SK-N-SH (cell line): ENCODE measurements at regions not wholly inside any gene's neighbourhood (a gene's known extent, or its start where the extent isn't known, plus 50 kb on each side); places are given as distances from the start of the nearest gene placed in this dataset.
A peak's percentile ranks its signal among the peaks of the same experiment; 100 is the strongest.

Source experiments
- CTCF ChIA-PET: fragments of 300-600, 350-600 bp; formaldehyde crosslinking; extraction: SDS; loops from one replicate; lab custom pipeline; 2021; lab: Yijun Ruan, JAX
- POLR2A ChIA-PET: fragments of 350-600 bp; sonication (Branson Sonifier 250); formaldehyde crosslinking; extraction: SDS; loops from one replicate; lab custom pipeline; 2020; ENCODE audit warnings: antibody characterized with exemption, inconsistent platforms; lab: Yijun Ruan, JAX
- DNase-seq: peaks from one replicate; pipeline ENCODE4 v3.0.0; 2012
- H2AFZ ChIP-seq: fragments of 200-600 bp; sonication (generic); 2 replicates; pipeline ENCODE4 v1.8.1; 2016; ENCODE audit warnings: antibody characterized with exemption, mild to moderate bottlenecking, low read depth
- H3F3A ChIP-seq: fragments of 200-600 bp; sonication (generic); replicated peaks from 2 replicates; pipeline ENCODE3; 2016; ENCODE audit warnings: antibody characterized with exemption, mild to moderate bottlenecking; ENCODE audit not compliant: insufficient read depth
- H3K27ac ChIP-seq, 2 experiments: fragments of 200-500 bp in 1 of 2; fragments of 200-600 bp in 1 of 2; sonication (Bioruptor generic) in 1 of 2; sonication (generic), shearing (Covaris generic) in 1 of 2; 2 replicates each; pipeline versions ENCODE4 v1.5.1 to v1.6.1; 2014 to 2016; ENCODE audit warnings: low read depth in 2 of 2, inconsistent platforms in 1 of 2, low read length in 1 of 2, mild to moderate bottlenecking in 1 of 2, mixed read lengths in 1 of 2
- H3K27me3 ChIP-seq: fragments of 200-600 bp; sonication (generic), shearing (Covaris generic); 2 replicates; pipeline ENCODE4 v1.6.1; 2016; ENCODE audit warnings: mixed run types; ENCODE audit not compliant: insufficient read depth
- H3K36me3 ChIP-seq, 2 experiments: fragments of 200-500 bp in 1 of 2; fragments of 200-600 bp in 1 of 2; sonication (Bioruptor generic) in 1 of 2; sonication (generic) in 1 of 2; replicated peaks in 1 of 2; 2 replicates each; pipeline versions ENCODE3 to v1.5.1; 2014 to 2016; ENCODE audit warnings: low read length in 1 of 2, mild to moderate bottlenecking in 1 of 2; ENCODE audit not compliant: insufficient read depth in 2 of 2, control insufficient read depth in 1 of 2
- H3K4me1 ChIP-seq, 2 experiments: fragments of 200-500 bp in 1 of 2; fragments of 200-600 bp in 1 of 2; sonication (Bioruptor generic) in 1 of 2; sonication (generic), shearing (Covaris generic) in 1 of 2; 2 replicates each; pipeline versions ENCODE4 v1.5.1 to v1.6.1; 2014 to 2016; ENCODE audit warnings: low read depth in 1 of 2, low read length in 1 of 2, mixed run types in 1 of 2; ENCODE audit not compliant: insufficient read depth in 2 of 2, control insufficient read depth in 1 of 2
- H3K4me2 ChIP-seq: fragments of 200-600 bp; sonication (generic), shearing (Covaris generic); 2 replicates; pipeline ENCODE4 v1.6.1; 2017; ENCODE audit warnings: mixed run types
- H3K4me3 ChIP-seq, 2 experiments: fragments of 200-500 bp in 1 of 2; fragments of 200-600 bp in 1 of 2; sonication (Bioruptor generic) in 1 of 2; sonication (generic), shearing (Covaris generic) in 1 of 2; 2 replicates each; pipeline versions ENCODE4 v1.5.1 to v1.8.1; 2014 to 2016; ENCODE audit warnings: low read depth in 2 of 2, inconsistent platforms in 1 of 2, low read length in 1 of 2, mild to moderate bottlenecking in 1 of 2, mixed read lengths in 1 of 2, moderate library complexity in 1 of 2
- H3K79me2 ChIP-seq: fragments of 200-600 bp; sonication (generic); 2 replicates; pipeline ENCODE4 v1.8.1; 2017; ENCODE audit warnings: mild to moderate bottlenecking; ENCODE audit not compliant: insufficient read depth
- H3K9ac ChIP-seq: fragments of 200-600 bp; sonication (generic); 2 replicates; pipeline ENCODE4 v1.6.1; 2017; ENCODE audit warnings: mixed run types
- H3K9me2 ChIP-seq: fragments of 200-600 bp; sonication (generic); 2 replicates; pipeline ENCODE4 v1.6.1; 2017; ENCODE audit warnings: mixed run types
- H3K9me3 ChIP-seq: fragments of 200-600 bp; sonication (generic); 2 replicates; pipeline ENCODE4 v1.6.1; 2017; ENCODE audit warnings: mixed run types, mild to moderate bottlenecking, moderate library complexity
- H4K20me1 ChIP-seq: fragments of 200-600 bp; sonication (generic); 2 replicates; pipeline ENCODE4 v1.6.1; 2017; ENCODE audit warnings: mild to moderate bottlenecking, mixed run types; ENCODE audit not compliant: insufficient read depth
- EP300 ChIP-seq, 2 experiments: IDR thresholded peaks; 2 replicates each; pipeline versions ENCODE4 v1.4.0 to v1.6.1; 2012; ENCODE audit warnings: borderline replicate concordance in 1 of 2, low read depth in 1 of 2, low read length in 1 of 2
- EZH2phosphoT487 ChIP-seq: fragments of 200-600 bp; sonication (generic); IDR thresholded peaks from 2 replicates; pipeline ENCODE4 v1.6.1; 2017; ENCODE audit warnings: low read depth, mixed run types, mild to moderate bottlenecking, antibody characterized with exemption, moderate library complexity, borderline replicate concordance
- FOSL2 ChIP-seq: IDR thresholded peaks from 2 replicates; pipeline ENCODE4 v1.4.0; 2012; ENCODE audit warnings: low read depth, mild to moderate bottlenecking, moderate library complexity, borderline replicate concordance
- FOXM1 ChIP-seq: IDR thresholded peaks from 2 replicates; pipeline ENCODE4 v1.4.0; 2012; ENCODE audit warnings: low read depth, mild to moderate bottlenecking
- GABPA ChIP-seq: IDR thresholded peaks from 2 replicates; pipeline ENCODE4 v1.4.0; 2012; ENCODE audit warnings: low read depth, mild to moderate bottlenecking
- GATA2 ChIP-seq: sonication (generic); formaldehyde crosslinking; IDR thresholded peaks from 2 replicates; pipeline ENCODE4 v1.5.0; 2020; ENCODE audit warnings: mild to moderate bottlenecking, missing genetic modification reagents
- JUND ChIP-seq: IDR thresholded peaks from 2 replicates; pipeline ENCODE4 v1.4.0; 2012
- MEF2A ChIP-seq: IDR thresholded peaks from 2 replicates; pipeline ENCODE4 v1.4.0; 2012; ENCODE audit warnings: low read depth, borderline replicate concordance
- POLR2AphosphoS5 ChIP-seq: IDR thresholded peaks from 2 replicates; pipeline ENCODE4 v1.6.1; 2012; ENCODE audit warnings: low read depth, low read length
- RCOR1 ChIP-seq: fragments of 150-350 bp; IDR thresholded peaks from 2 replicates; pipeline ENCODE4 v1.6.1; 2017; ENCODE audit warnings: antibody characterized with exemption, low read length
- RXRA ChIP-seq: IDR thresholded peaks from 2 replicates; pipeline ENCODE4 v1.4.0; 2012; ENCODE audit warnings: low read depth, mild to moderate bottlenecking, borderline replicate concordance
- SIN3A ChIP-seq: IDR thresholded peaks from 2 replicates; pipeline ENCODE4 v1.6.1; 2012; ENCODE audit warnings: low read depth, mild to moderate bottlenecking, low read length, moderate library complexity, borderline replicate concordance
- TAF1 ChIP-seq: IDR thresholded peaks from 2 replicates; pipeline ENCODE4 v1.6.1; 2012; ENCODE audit warnings: low read depth, mild to moderate bottlenecking, low read length, moderate library complexity, borderline replicate concordance
- USF1 ChIP-seq: IDR thresholded peaks from 2 replicates; pipeline ENCODE4 v1.4.0; 2012; ENCODE audit warnings: low read depth, borderline replicate concordance
- USF2 ChIP-seq: fragments of 150-350 bp; IDR thresholded peaks from 2 replicates; pipeline ENCODE4 v1.6.1; 2017; ENCODE audit warnings: antibody characterized with exemption, low read length, low read depth, borderline replicate concordance
- YY1 ChIP-seq: IDR thresholded peaks from 2 replicates; pipeline ENCODE4 v1.4.0; 2012; ENCODE audit warnings: low read depth, mild to moderate bottlenecking
- WGBS: methylation state at CpG from one replicate; pipeline ENCODE4 v1.1.6; 2017; ENCODE audit warnings: low lambda C conversion rate; 5-methylcytosine and 5-hydroxymethylcytosine counted together
- TF ChIP-seq, protein P1 (sequence below): fragments of 200-600 bp; sonication (generic); IDR thresholded peaks from 2 replicates; pipeline ENCODE4 v1.6.1; 2017; ENCODE audit warnings: antibody characterized with exemption, mild to moderate bottlenecking, moderate library complexity
- TF ChIP-seq, protein P2 (sequence below): IDR thresholded peaks from 2 replicates; pipeline ENCODE4 v1.6.1; 2012; ENCODE audit warnings: mild to moderate bottlenecking, low read depth, low read length, moderate library complexity

GRCh38 chr12:116498471-116498870, 60.7 kb upstream of the MAP1LC3B2 start (continued):
- no peak for TF ChIP-seq USF2
- TF ChIP-seq, protein P1, sequence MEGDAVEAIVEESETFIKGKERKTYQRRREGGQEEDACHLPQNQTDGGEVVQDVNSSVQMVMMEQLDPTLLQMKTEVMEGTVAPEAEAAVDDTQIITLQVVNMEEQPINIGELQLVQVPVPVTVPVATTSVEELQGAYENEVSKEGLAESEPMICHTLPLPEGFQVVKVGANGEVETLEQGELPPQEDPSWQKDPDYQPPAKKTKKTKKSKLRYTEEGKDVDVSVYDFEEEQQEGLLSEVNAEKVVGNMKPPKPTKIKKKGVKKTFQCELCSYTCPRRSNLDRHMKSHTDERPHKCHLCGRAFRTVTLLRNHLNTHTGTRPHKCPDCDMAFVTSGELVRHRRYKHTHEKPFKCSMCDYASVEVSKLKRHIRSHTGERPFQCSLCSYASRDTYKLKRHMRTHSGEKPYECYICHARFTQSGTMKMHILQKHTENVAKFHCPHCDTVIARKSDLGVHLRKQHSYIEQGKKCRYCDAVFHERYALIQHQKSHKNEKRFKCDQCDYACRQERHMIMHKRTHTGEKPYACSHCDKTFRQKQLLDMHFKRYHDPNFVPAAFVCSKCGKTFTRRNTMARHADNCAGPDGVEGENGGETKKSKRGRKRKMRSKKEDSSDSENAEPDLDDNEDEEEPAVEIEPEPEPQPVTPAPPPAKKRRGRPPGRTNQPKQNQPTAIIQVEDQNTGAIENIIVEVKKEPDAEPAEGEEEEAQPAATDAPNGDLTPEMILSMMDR = no peak
- TF ChIP-seq GABPA = no peak
- TF ChIP-seq FOSL2 = no peak
- no peak for TF ChIP-seq RCOR1
- peak; percentile 57; the same call in 1 of the 2 replicates for TF ChIP-seq YY1
- TF ChIP-seq JUND = 0 out of 2 replicates have a peak, but pooled peaks have one; percentile 49

DNA sequence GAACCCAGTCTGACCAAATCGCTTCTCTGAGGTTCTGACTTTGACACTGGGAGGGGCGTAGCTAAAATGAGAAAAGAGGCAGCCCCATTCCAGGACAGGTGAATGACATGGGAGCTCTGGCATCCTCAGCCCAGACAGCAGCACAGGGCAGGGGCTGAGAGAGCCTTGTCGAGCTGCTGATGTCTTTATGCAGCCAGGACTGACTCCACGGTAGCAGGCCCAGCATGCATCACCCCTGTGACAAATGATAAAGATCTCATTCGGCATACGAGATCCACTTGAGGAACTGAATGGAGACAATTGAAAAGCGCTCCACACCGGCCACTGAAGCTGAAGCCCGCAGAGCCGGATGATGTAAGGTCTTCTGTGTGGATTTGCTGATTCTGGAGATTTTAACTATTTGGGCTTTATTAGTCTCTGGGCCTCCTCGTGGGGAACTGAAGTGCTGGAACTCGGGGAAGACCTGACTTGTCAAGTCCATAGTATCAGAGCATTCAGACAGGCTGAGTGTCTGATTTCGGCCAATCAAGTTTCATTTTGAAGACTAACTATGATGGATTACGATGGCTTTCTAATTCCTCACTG, 56.9 kb upstream of the MAP1LC3B2 start:
- POLR2A ChIA-PET = no interaction called here
- Histone ChIP-seq H3K9me2 (no peaks in the 10 kb centered on the region), H3K4me1 (no peaks in the 10 kb centered on the region), H3K36me3 (no peaks in the 10 kb centered on the region), H3F3A (peaks cover 12% of the 10 kb centered on the region), H4K20me1 (no peaks in the 10 kb centered on the region), H3K4me2 (no peak overlapping the region), H3K27ac (no peak overlapping the region), H3K27me3 (no peaks in the 10 kb centered on the region), H3K9me3 (no peaks in the 10 kb centered on the region), H3K79me2 (no peaks in the 10 kb centered on the region), H3K4me3 (no peak overlapping the region), H2AFZ (no peak overlapping the region), H3K9ac (no peak overlapping the region)
- TF ChIP-seq EP300 (IDR thresholded peaks at IDR 0.05; ENCODE audit: borderline replicate concordance in 1 of 2, low read depth in 1 of 2, low read length in 1 of 2) = no peak
- no peak for DNase-seq
- WGBS = 83% methylated on average over 14 of the region's 14 CpGs
- CTCF ChIA-PET = no interaction called here

DNA sequence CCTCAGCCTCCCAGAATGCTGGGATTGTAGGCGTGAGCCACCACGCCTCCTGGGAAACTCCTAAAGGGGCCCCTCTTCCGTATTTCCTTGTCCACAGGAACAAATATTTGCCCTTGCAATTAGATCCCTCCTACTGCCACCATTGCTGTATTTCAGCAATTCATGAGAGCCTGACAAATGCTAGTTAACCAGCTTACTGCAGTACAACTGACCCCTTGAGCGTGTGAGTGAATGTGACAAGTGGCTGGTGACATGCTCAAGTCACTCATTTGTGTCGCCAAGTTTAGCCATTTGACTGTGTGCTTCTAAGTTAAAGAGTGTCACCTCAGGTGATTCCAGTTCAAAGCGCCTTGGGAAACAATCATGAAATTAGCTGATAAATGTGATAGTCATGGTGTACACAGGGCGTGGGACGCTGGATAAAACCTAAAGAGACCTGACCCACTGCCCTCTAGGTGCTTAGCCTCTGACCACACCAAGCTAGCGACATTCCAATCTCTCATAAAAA, 56.1 kb upstream of the MAP1LC3B2 start:
- H3K27me3 ChIP-seq = no peaks in the 10 kb centered on the region
- H3K4me3 ChIP-seq = no peak overlapping the region
- no peak overlapping the region for H3K9ac ChIP-seq
- no peak for TF ChIP-seq MEF2A
- no peak for TF ChIP-seq RCOR1
- TF ChIP-seq TAF1 = no peak
- TF ChIP-seq FOSL2 = no peak
- TF ChIP-seq EZH2phosphoT487 = no peak
- no peak for TF ChIP-seq POLR2AphosphoS5
- TF ChIP-seq GATA2 (CRISPR knock-in tag) = no peak
- no peak for TF ChIP-seq USF1
- TF ChIP-seq SIN3A = no peak
- TF ChIP-seq RXRA = no peak
- TF ChIP-seq FOXM1 = no peak
- TF ChIP-seq, protein P2, sequence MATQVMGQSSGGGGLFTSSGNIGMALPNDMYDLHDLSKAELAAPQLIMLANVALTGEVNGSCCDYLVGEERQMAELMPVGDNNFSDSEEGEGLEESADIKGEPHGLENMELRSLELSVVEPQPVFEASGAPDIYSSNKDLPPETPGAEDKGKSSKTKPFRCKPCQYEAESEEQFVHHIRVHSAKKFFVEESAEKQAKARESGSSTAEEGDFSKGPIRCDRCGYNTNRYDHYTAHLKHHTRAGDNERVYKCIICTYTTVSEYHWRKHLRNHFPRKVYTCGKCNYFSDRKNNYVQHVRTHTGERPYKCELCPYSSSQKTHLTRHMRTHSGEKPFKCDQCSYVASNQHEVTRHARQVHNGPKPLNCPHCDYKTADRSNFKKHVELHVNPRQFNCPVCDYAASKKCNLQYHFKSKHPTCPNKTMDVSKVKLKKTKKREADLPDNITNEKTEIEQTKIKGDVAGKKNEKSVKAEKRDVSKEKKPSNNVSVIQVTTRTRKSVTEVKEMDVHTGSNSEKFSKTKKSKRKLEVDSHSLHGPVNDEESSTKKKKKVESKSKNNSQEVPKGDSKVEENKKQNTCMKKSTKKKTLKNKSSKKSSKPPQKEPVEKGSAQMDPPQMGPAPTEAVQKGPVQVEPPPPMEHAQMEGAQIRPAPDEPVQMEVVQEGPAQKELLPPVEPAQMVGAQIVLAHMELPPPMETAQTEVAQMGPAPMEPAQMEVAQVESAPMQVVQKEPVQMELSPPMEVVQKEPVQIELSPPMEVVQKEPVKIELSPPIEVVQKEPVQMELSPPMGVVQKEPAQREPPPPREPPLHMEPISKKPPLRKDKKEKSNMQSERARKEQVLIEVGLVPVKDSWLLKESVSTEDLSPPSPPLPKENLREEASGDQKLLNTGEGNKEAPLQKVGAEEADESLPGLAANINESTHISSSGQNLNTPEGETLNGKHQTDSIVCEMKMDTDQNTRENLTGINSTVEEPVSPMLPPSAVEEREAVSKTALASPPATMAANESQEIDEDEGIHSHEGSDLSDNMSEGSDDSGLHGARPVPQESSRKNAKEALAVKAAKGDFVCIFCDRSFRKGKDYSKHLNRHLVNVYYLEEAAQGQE = no peak
- TF ChIP-seq JUND = no peak
- no peak for TF ChIP-seq GABPA
- H3F3A ChIP-seq = peaks cover 12% of the 10 kb centered on the region
- no peaks in the 10 kb centered on the region for H4K20me1 ChIP-seq
- H2AFZ ChIP-seq = no peak overlapping the region
- H3K9me3 ChIP-seq = no peaks in the 10 kb centered on the region
- H3K4me1 ChIP-seq = no peaks in the 10 kb centered on the region; a peak in 1 of 4 replicates
- DNase-seq = no peak
- H3K9me2 ChIP-seq = no peaks in the 10 kb centered on the region
- ChIA-PET POLR2A (no interaction called here), CTCF (interaction anchor here (1.3 kb wide), 1 partner anchor 15 kb away, joined by 3 read pairs; no protein-coding TSS in a partner anchor)
- no peaks in the 10 kb centered on the region for H3K79me2 ChIP-seq
- no peaks in the 10 kb centered on the region for H3K36me3 ChIP-seq
- H3K4me2 ChIP-seq = no peak overlapping the region
- no peak overlapping the region for H3K27ac ChIP-seq
- WGBS = 77% methylated on average over 9 of the region's 9 CpGs
